HG02571 (cell line): ENCODE measurements at regions not wholly inside any gene's neighbourhood (a gene's known extent, or its start where the extent isn't known, plus 50 kb on each side); places are given as distances from the start of the nearest gene placed in this dataset.

Experiments
- ATAC-seq: cut with Tn5 transposase; IDR thresholded peaks from one replicate; pipeline ENCODE4 v1.9.1; 2021; ENCODE audit warnings: mild to moderate bottlenecking, moderate library complexity; ENCODE audit not compliant: unreplicated experiment

- ATAC-seq: no peak
Observed at GRCh38 chr1:213371847-213372619, 321.0 kb downstream of the RPS6KC1 start.

GRCh38 chr1:213374369-213374768 lies 323.3 kb downstream of the RPS6KC1 start:
- ATAC-seq: peak; percentile 75

- no peak for ATAC-seq
Observed at GRCh38 chr1:213375002-213375401, 324.0 kb downstream of the RPS6KC1 start.

GRCh38 chr1:213376862-213377372 lies 325.9 kb downstream of the RPS6KC1 start:
- no peak for ATAC-seq

GRCh38 chr1:213380865-213381264 lies 329.8 kb downstream of the RPS6KC1 start:
- ATAC-seq: no peak

- no peak for ATAC-seq
Observed at GRCh38 chr1:213381572-213382084, 330.6 kb downstream of the RPS6KC1 start.

GRCh38 chr1:213383465-213383864 lies 332.4 kb downstream of the RPS6KC1 start:
- no peak for ATAC-seq

GRCh38 chr1:213385201-213385600 lies 334.2 kb downstream of the RPS6KC1 start:
- ATAC-seq: no peak

- ATAC-seq: no peak
Observed at GRCh38 chr1:213385806-213386324, 334.8 kb downstream of the RPS6KC1 start.

- ATAC-seq: no peak
Observed at GRCh38 chr1:213387380-213388015, 336.5 kb downstream of the RPS6KC1 start.

- ATAC-seq: no peak
Observed at GRCh38 chr1:213388199-213388598, 337.2 kb downstream of the RPS6KC1 start.

GRCh38 chr1:213389061-213389581 lies 338.1 kb downstream of the RPS6KC1 start:
- no peak for ATAC-seq

- ATAC-seq: no peak
Observed at GRCh38 chr1:213391445-213391844, 340.4 kb downstream of the RPS6KC1 start.

GRCh38 chr1:213393860-213394259 lies 342.8 kb downstream of the RPS6KC1 start:
- no peak for ATAC-seq

- ATAC-seq: no peak
Observed at GRCh38 chr1:213394837-213395236, 343.8 kb downstream of the RPS6KC1 start.

- no peak for ATAC-seq
Observed at GRCh38 chr1:213397638-213398037, 346.6 kb downstream of the RPS6KC1 start.

- ATAC-seq: no peak
Observed at GRCh38 chr1:213399695-213400094, 348.7 kb downstream of the RPS6KC1 start.

- no peak for ATAC-seq
Observed at GRCh38 chr1:213409208-213409631, 358.2 kb downstream of the RPS6KC1 start.

GRCh38 chr1:213409971-213410370 lies 358.9 kb downstream of the RPS6KC1 start:
- no peak for ATAC-seq

- no peak for ATAC-seq
Observed at GRCh38 chr1:213414346-213414745, 363.3 kb downstream of the RPS6KC1 start.

GRCh38 chr1:213414911-213415310 lies 363.9 kb downstream of the RPS6KC1 start:
- ATAC-seq: no peak
